ENCODE measurements at regions not wholly inside any gene's neighbourhood (a gene's known extent, or its start where the extent isn't known, plus 50 kb on each side); places are given as distances from the start of the nearest gene placed in this dataset.

DNA sequence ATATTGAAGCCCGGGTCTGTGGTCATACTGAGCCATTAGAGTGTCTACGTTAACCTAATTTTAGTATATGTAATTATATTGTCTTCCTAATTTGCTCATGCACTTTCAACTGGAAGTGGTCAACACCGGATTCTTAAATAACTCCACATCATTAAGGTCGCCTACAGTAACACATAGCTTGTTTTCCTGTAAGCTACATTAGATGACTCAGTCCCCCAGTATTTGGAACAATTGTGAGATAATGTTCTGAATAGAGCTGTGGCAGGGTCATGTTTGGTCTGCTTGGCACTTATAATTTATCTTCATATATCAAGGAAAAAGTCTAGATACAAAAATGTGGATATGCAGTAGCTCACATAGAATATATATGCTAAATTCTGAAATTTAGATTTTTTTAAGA is 486.2 kb downstream of the IGSF11 start:
- TF ChIP-seq, protein P1, sequence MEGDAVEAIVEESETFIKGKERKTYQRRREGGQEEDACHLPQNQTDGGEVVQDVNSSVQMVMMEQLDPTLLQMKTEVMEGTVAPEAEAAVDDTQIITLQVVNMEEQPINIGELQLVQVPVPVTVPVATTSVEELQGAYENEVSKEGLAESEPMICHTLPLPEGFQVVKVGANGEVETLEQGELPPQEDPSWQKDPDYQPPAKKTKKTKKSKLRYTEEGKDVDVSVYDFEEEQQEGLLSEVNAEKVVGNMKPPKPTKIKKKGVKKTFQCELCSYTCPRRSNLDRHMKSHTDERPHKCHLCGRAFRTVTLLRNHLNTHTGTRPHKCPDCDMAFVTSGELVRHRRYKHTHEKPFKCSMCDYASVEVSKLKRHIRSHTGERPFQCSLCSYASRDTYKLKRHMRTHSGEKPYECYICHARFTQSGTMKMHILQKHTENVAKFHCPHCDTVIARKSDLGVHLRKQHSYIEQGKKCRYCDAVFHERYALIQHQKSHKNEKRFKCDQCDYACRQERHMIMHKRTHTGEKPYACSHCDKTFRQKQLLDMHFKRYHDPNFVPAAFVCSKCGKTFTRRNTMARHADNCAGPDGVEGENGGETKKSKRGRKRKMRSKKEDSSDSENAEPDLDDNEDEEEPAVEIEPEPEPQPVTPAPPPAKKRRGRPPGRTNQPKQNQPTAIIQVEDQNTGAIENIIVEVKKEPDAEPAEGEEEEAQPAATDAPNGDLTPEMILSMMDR (IDR thresholded peaks at IDR 0.05), result no peak
- TF ChIP-seq POLR2A (IDR thresholded peaks at IDR 0.05) (no peak), EP300 (IDR thresholded peaks at IDR 0.05) (no peak), POLR2AphosphoS5 (IDR thresholded peaks at IDR 0.05) (no peak)
